Naive thymus-derived CD4-positive, alpha-beta T cell (primary cell): ENCODE measurements at regions not wholly inside any gene's neighbourhood (a gene's known extent, or its start where the extent isn't known, plus 50 kb on each side); places are given as distances from the start of the nearest gene placed in this dataset.
"Not testable (repeated sequence)": the region's sequence is repeated elsewhere in the genome, so short reads cannot be mapped to it uniquely, and the experiment has no call there.

Experiments used
- ATAC-seq: fragments of 150-1000 bp; cut with Tn5 transposase; 2 replicates; pipeline ENCODE4 v1.10.0; 2021; ENCODE audit warnings: mild to moderate bottlenecking, moderate library complexity
- CTCF ChIA-PET: fragments of 350-600 bp; sonication (Branson Sonifier 250); formaldehyde crosslinking; loops from one replicate; lab custom pipeline; 2021; ENCODE audit warnings: antibody characterized with exemption; lab: Charles Lee
- POLR2A ChIA-PET: fragments of 350-600 bp; sonication (Branson Sonifier 250); formaldehyde crosslinking; loops from one replicate; lab custom pipeline; 2021; ENCODE audit warnings: antibody characterized with exemption, inconsistent platforms; lab: Charles Lee
- DNase-seq, 9 donors: peaks; one replicate each; pipeline versions ENCODE4 v3.0.0 to v3.0.0-alpha.2; 2020 to 2022; ENCODE audit warnings: mixed read lengths in 1 of 9
- H3K27ac ChIP-seq: one replicate; pipeline ENCODE4 v1.7.0; 2013; ENCODE audit warnings: mild to moderate bottlenecking, low read depth, low read length, moderate library complexity
- H3K27me3 ChIP-seq, 2 donors: one replicate each; pipeline ENCODE4 v1.7.0; 2013; ENCODE audit warnings: low read length in 2 of 2, mild to moderate bottlenecking in 2 of 2, moderate library complexity in 2 of 2; ENCODE audit not compliant: control insufficient read depth in 2 of 2, insufficient read depth in 2 of 2
- H3K36me3 ChIP-seq, 3 experiments: 1 replicate in 2 of 3; 2 replicates in 1 of 3; pipeline ENCODE4 v1.7.0; 2013; ENCODE audit warnings: low read length in 3 of 3, mild to moderate bottlenecking in 3 of 3, moderate library complexity in 1 of 3; ENCODE audit not compliant: insufficient read depth in 3 of 3, control insufficient read depth in 2 of 3
- H3K4me1 ChIP-seq, 2 donors: one replicate each; pipeline ENCODE4 v1.7.0; 2013; ENCODE audit warnings: low read length in 2 of 2, mild to moderate bottlenecking in 2 of 2, moderate library complexity in 1 of 2; ENCODE audit not compliant: control insufficient read depth in 2 of 2, insufficient read depth in 2 of 2
- H3K4me3 ChIP-seq: 2 replicates; pipeline ENCODE4 v1.7.0; 2013; ENCODE audit warnings: mild to moderate bottlenecking, low read length
- H3K9me3 ChIP-seq, 3 experiments: 1 replicate in 2 of 3; 2 replicates in 1 of 3; pipeline ENCODE4 v1.7.0; 2013; ENCODE audit warnings: low read length in 3 of 3; ENCODE audit not compliant: control insufficient read depth in 2 of 3
- H3K27ac Mint-ChIP-seq, 9 donors: one replicate each; pipeline ENCODE4 v1.8.0; 2020 to 2022; ENCODE audit warnings: mixed read lengths in 9 of 9, mild to moderate bottlenecking in 8 of 9, moderate library complexity in 5 of 9, inconsistent platforms in 2 of 9
- H3K27me3 Mint-ChIP-seq, 5 donors: one replicate each; pipeline ENCODE4 v1.8.0; 2021 to 2022; ENCODE audit warnings: mixed read lengths in 5 of 5, mild to moderate bottlenecking in 1 of 5
- H3K36me3 Mint-ChIP-seq, 5 donors: one replicate each; pipeline ENCODE4 v1.8.0; 2020 to 2022; ENCODE audit warnings: mixed read lengths in 5 of 5, mild to moderate bottlenecking in 3 of 5, inconsistent platforms in 1 of 5
- H3K4me1 Mint-ChIP-seq, 7 donors: one replicate each; pipeline ENCODE4 v1.8.0; 2020 to 2022; ENCODE audit warnings: mixed read lengths in 7 of 7, mild to moderate bottlenecking in 3 of 7, inconsistent platforms in 1 of 7
- H3K4me3 Mint-ChIP-seq, 10 donors: one replicate each; pipeline ENCODE4 v1.8.0; 2020 to 2022; ENCODE audit warnings: mild to moderate bottlenecking in 10 of 10, mixed read lengths in 10 of 10, moderate library complexity in 6 of 10, inconsistent platforms in 2 of 10
- H3K9me3 Mint-ChIP-seq, 11 donors: one replicate each; pipeline ENCODE4 v1.8.0; 2020 to 2022; ENCODE audit warnings: mixed read lengths in 11 of 11, mild to moderate bottlenecking in 4 of 11, inconsistent platforms in 1 of 11, moderate library complexity in 1 of 11
- intact Hi-C, 2 donors: fragments of 100-400 bp; cut with micrococcal nuclease; formaldehyde crosslinking; loops; one replicate each; pipeline ENCODE4 v1.15.1; 2023

GRCh38 chr6:27809067-27809938 is 102.9 kb downstream of the OR2B2 start:
- intact Hi-C loops, result loop anchor here (1.0 to 5.0 kb wide), 2 partner anchors 56 to 332 kb away; no protein-coding TSS in a partner anchor
- Histone ChIP-seq H3K27ac (peak overlapping the region; percentile 86), H3K4me3 (peak overlapping the region; percentile 85), H3K27me3 (no peaks in the 10 kb centered on the region), H3K4me1 (peaks cover 20 to 42% of the 10 kb centered on the region in 2 donors), H3K9me3 (no peaks in the 10 kb centered on the region), H3K36me3 (no peaks in the 10 kb centered on the region)
- peaks cover 0 to 3% (median 0%) of the 10 kb centered on the region in 5 donors for H3K36me3 Mint-ChIP-seq
- ATAC-seq, result no peak
- peaks cover 0 to 10% (median 0%) of the 10 kb centered on the region in 11 donors for H3K9me3 Mint-ChIP-seq
- peaks cover 0 to 9% (median 0%) of the 10 kb centered on the region in 5 donors for H3K27me3 Mint-ChIP-seq
- peak overlapping the region; percentile 98 to 100 (median 99) for H3K27ac Mint-ChIP-seq
- DNase-seq, result no peak
- peak overlapping the region; percentile 93 to 99 (median 98) for H3K4me3 Mint-ChIP-seq
- H3K4me1 Mint-ChIP-seq, result peaks cover 13 to 76% (median 55%) of the 10 kb centered on the region in 7 donors
- CTCF ChIA-PET, result interaction anchor here (0.6 to 3.3 kb wide), 16 partner anchors 12 to 1763 kb away, joined by 3 to 35 read pairs (median 6); a partner anchor contains a TSS
- POLR2A ChIA-PET, result interaction anchor here (0.6 to 10.6 kb wide), 67 partner anchors 8 to 1793 kb away, joined by 3 to 739 read pairs (median 7); partner anchors contain the start of genes ZNF184 and ZNF391

- peak overlapping the region; percentile 83 to 99 (median 98) for H3K4me3 Mint-ChIP-seq
- H3K4me1 Mint-ChIP-seq, result peaks cover 11 to 67% (median 48%) of the 10 kb centered on the region in 7 donors
Observed at GRCh38 chr6:27808242-27809066, 103.7 kb downstream of the OR2B2 start.

GRCh38 chr6:27807441-27808241 is 104.6 kb downstream of the OR2B2 start:
- ChIA-PET CTCF (interaction anchor here (0.7 to 2.9 kb wide), 9 partner anchors 10 to 1031 kb away, joined by 3 to 27 read pairs (median 5); a partner anchor contains a TSS), POLR2A (interaction anchor here (0.6 to 10.6 kb wide), 44 partner anchors 10 to 1787 kb away, joined by 3 to 739 read pairs (median 4); partner anchors contain the start of genes HFE, ZNF184 and ZNF391)
- peak; percentile 56 to 90 (median 87) for DNase-seq
- H3K9me3 Mint-ChIP-seq, H3K9me3 ChIP-seq, H3K36me3 Mint-ChIP-seq, H3K36me3 ChIP-seq, H3K27me3 ChIP-seq, H3K27me3 Mint-ChIP-seq: not testable (repeated sequence)
- peak overlapping the region; percentile 92 to 100 (median 99) for H3K27ac Mint-ChIP-seq
- Histone ChIP-seq H3K4me3 (peak overlapping the region; percentile 85), H3K4me1 (peaks cover 20 to 36% of the 10 kb centered on the region in 2 donors), H3K27ac (peak overlapping the region; percentile 86)
- peak overlapping the region; percentile 83 to 99 (median 98) for H3K4me3 Mint-ChIP-seq
- intact Hi-C loops, result loop anchor here (1.0 to 5.0 kb wide), 7 partner anchors 11 to 1535 kb away; a partner anchor contains a TSS
- H3K4me1 Mint-ChIP-seq, result peaks cover 11 to 61% (median 48%) of the 10 kb centered on the region in 7 donors
- ATAC-seq, result peak; percentile 85

More at GRCh38 chr6:27808242-27809066, 103.7 kb downstream of the OR2B2 start:
- DNase-seq, result peak in 5 of 9 donors; percentile 25 to 42 (median 32)
- Histone ChIP-seq H3K4me1 (peaks cover 20 to 36% of the 10 kb centered on the region in 2 donors), H3K27ac (peak overlapping the region; percentile 86), H3K4me3 (peak overlapping the region; percentile 85)
- ATAC-seq, H3K36me3 ChIP-seq, H3K27me3 ChIP-seq, H3K36me3 Mint-ChIP-seq, H3K9me3 ChIP-seq, H3K27me3 Mint-ChIP-seq, H3K9me3 Mint-ChIP-seq: not testable (repeated sequence)
- POLR2A ChIA-PET, result interaction anchor here (0.7 to 10.6 kb wide), 49 partner anchors 11 to 1792 kb away, joined by 3 to 739 read pairs (median 10); partner anchors contain the start of genes HFE and ZNF184
- intact Hi-C loops, result loop anchor here (1.0 to 5.0 kb wide), 4 partner anchors 55 to 1536 kb away; a partner anchor contains a TSS
- CTCF ChIA-PET, result interaction anchor here (0.6 to 2.9 kb wide), 15 partner anchors 12 to 1762 kb away, joined by 3 to 27 read pairs (median 5); a partner anchor contains a TSS
- peak overlapping the region; percentile 92 to 100 (median 99) for H3K27ac Mint-ChIP-seq

- no peaks in the 10 kb centered on the region for H3K9me3 ChIP-seq
- Mint-ChIP-seq H3K27ac (peak overlapping the region; percentile 92 to 100 (median 99)), H3K36me3 (peaks cover 0 to 3% (median 0%) of the 10 kb centered on the region in 5 donors), H3K4me3 (peak overlapping the region; percentile 83 to 99 (median 98)), H3K9me3 (peaks cover 0 to 10% (median 0%) of the 10 kb centered on the region in 11 donors), H3K4me1 (peaks cover 11 to 54% (median 48%) of the 10 kb centered on the region in 7 donors), H3K27me3 (peaks cover 0 to 7% (median 0%) of the 10 kb centered on the region in 5 donors)
- H3K4me3 ChIP-seq, result peak overlapping the region; percentile 85
- intact Hi-C loops, result loop anchor here (1.0 to 5.0 kb wide), 6 partner anchors 11 to 675 kb away; a partner anchor contains a TSS
- H3K36me3 ChIP-seq, result no peaks in the 10 kb centered on the region
- peak overlapping the region; percentile 86 for H3K27ac ChIP-seq
- DNase-seq, result peak in 4 of 9 donors; percentile 18 to 31 (median 23)
- H3K27me3 ChIP-seq, result no peaks in the 10 kb centered on the region
- ChIA-PET POLR2A (interaction anchor here (0.6 to 10.6 kb wide), 31 partner anchors 9 to 1786 kb away, joined by 3 to 739 read pairs (median 7); partner anchors contain the start of genes ZNF184 and ZNF391), CTCF (interaction anchor here (1.0 to 2.6 kb wide), 5 partner anchors 9 to 662 kb away, joined by 3 to 27 read pairs (median 5); a partner anchor contains a TSS)
- H3K4me1 ChIP-seq, result peaks cover 20 to 36% of the 10 kb centered on the region in 2 donors
- ATAC-seq, result no peak
Observed at GRCh38 chr6:27806981-27807440, 105.2 kb downstream of the OR2B2 start.

- DNase-seq (no peak), ATAC-seq (no peak)
- no peak overlapping the region for H3K27ac ChIP-seq
- Mint-ChIP-seq H3K27me3 (peaks cover 0 to 6% (median 0%) of the 10 kb centered on the region in 5 donors), H3K36me3 (peaks cover 0 to 3% (median 0%) of the 10 kb centered on the region in 5 donors), H3K4me1 (peaks cover 6 to 47% (median 34%) of the 10 kb centered on the region in 7 donors), H3K27ac (peak overlapping the region in 1 of 9 donors; percentile 15), H3K9me3 (peaks cover 0 to 6% (median 0%) of the 10 kb centered on the region in 11 donors), H3K4me3 (peak overlapping the region in 4 of 10 donors; percentile 26 to 43 (median 32))
- no peaks in the 10 kb centered on the region for H3K27me3 ChIP-seq
- intact Hi-C loops, result loop anchor here in 1 of 2 donors (5.0 kb wide), 1 partner anchor 328 kb away; no protein-coding TSS in a partner anchor
- H3K9me3 ChIP-seq, result no peaks in the 10 kb centered on the region
- peaks cover 9 to 23% of the 10 kb centered on the region in 2 donors for H3K4me1 ChIP-seq
- ChIA-PET CTCF (no interaction called here), POLR2A (interaction anchor here (0.5 to 1.3 kb wide), 8 partner anchors 8 to 1571 kb away, joined by 3 to 6 read pairs (median 4); no protein-coding TSS in a partner anchor)
- H3K4me3 ChIP-seq, result no peak overlapping the region
- no peaks in the 10 kb centered on the region for H3K36me3 ChIP-seq
Observed at GRCh38 chr6:27805347-27805746, 106.8 kb downstream of the OR2B2 start.
